Hematopoietic multipotent progenitor cell treated with erythropoietin and hydrocortisone succinate and interleukin-3 and kit ligand, for 6 days (in vitro differentiated cells): ENCODE measurements at regions not wholly inside any gene's neighbourhood (a gene's known extent, or its start where the extent isn't known, plus 50 kb on each side); places are given as distances from the start of the nearest gene placed in this dataset.
"Not testable (repeated sequence)": the region's sequence is repeated elsewhere in the genome, so short reads cannot be mapped to it uniquely, and the experiment has no call there.

Source experiments
- DNase-seq: peaks from one replicate; pipeline ENCODE4 v3.0.0-alpha.2; 2015

GRCh38 chr5:83889971-83890745 is 169.5 kb upstream of the HAPLN1 start:
- no peak for DNase-seq

GRCh38 chr5:83877911-83878706 is 157.5 kb upstream of the HAPLN1 start:
- no peak for DNase-seq

- no peak for DNase-seq
Measured at GRCh38 chr5:83871533-83872395, 151.1 kb upstream of the HAPLN1 start.

- DNase-seq: no peak
Measured at GRCh38 chr5:83866181-83866580, 145.5 kb upstream of the HAPLN1 start.

- DNase-seq: no peak
Measured at GRCh38 chr5:83865579-83865978, 144.9 kb upstream of the HAPLN1 start.

GRCh38 chr5:83864652-83865051 is 144.0 kb upstream of the HAPLN1 start:
- no peak for DNase-seq

- DNase-seq: no peak
Measured at GRCh38 chr5:83857341-83857740, 136.7 kb upstream of the HAPLN1 start.

- no peak for DNase-seq
Measured at GRCh38 chr5:83856881-83857280, 136.2 kb upstream of the HAPLN1 start.

GRCh38 chr5:83850412-83850811 is 129.8 kb upstream of the HAPLN1 start:
- not testable (repeated sequence) for DNase-seq

GRCh38 chr5:83848941-83849340 is 128.3 kb upstream of the HAPLN1 start:
- DNase-seq: no peak

- DNase-seq: no peak
Measured at GRCh38 chr5:83846624-83847350, 126.1 kb upstream of the HAPLN1 start.

GRCh38 chr5:83844449-83845068 is 123.9 kb upstream of the HAPLN1 start:
- DNase-seq: peak; percentile 8

- DNase-seq: no peak
Measured at GRCh38 chr5:83839788-83840187, 119.1 kb upstream of the HAPLN1 start.

- no peak for DNase-seq
Measured at GRCh38 chr5:83839256-83839655, 118.6 kb upstream of the HAPLN1 start.

- DNase-seq: no peak
Measured at GRCh38 chr5:83837265-83837907, 116.7 kb upstream of the HAPLN1 start.

GRCh38 chr5:83834306-83834705 is 113.7 kb upstream of the HAPLN1 start:
- no peak for DNase-seq

GRCh38 chr5:83831834-83832233 is 111.2 kb upstream of the HAPLN1 start:
- no peak for DNase-seq

GRCh38 chr5:83827111-83827557 is 106.5 kb upstream of the HAPLN1 start:
- DNase-seq: peak; percentile 5

- DNase-seq: no peak
Measured at GRCh38 chr5:83817591-83817990, 96.9 kb upstream of the HAPLN1 start.

- no peak for DNase-seq
Measured at GRCh38 chr5:83815661-83816060, 95.0 kb upstream of the HAPLN1 start.

GRCh38 chr5:83810511-83810910 is 89.9 kb upstream of the HAPLN1 start:
- DNase-seq: no peak
